ENCODE measurements at regions not wholly inside any gene's neighbourhood (a gene's known extent, or its start where the extent isn't known, plus 50 kb on each side); places are given as distances from the start of the nearest gene placed in this dataset.

DNA sequence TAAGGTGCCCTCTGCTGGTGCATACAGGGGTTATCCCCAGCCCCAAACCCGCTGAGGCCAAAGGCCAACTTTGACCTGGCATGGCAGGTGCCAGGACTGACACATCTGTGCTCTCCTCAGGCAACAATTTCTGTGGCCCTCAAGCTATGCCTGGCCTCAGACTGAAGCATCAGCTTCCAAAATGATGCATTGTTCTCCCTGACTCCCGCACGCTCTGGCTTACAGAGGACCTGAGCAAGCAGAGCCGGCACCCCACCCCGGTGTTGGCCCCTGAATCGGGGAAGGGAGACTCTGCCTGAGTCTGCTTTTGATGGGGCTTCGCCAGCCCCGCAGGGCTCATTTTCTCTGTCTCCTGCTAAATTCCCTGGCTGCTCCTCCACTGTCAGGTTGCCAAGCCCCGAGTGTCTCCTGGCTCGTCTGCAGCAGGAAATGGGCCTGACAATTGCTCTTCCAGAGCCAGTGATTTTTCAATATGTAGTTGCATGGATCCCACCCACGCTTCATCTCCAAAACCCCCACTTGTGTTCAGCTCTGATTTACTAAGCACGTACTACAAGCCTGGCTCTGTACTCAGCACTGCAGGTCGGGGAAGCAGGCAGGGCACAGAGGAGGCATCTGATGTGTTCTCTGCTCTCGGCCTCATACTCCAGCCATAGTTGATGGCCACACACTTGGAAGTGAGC lies 126.1 kb downstream of the SLC38A6 start:
- TF ChIP-seq, protein P1, sequence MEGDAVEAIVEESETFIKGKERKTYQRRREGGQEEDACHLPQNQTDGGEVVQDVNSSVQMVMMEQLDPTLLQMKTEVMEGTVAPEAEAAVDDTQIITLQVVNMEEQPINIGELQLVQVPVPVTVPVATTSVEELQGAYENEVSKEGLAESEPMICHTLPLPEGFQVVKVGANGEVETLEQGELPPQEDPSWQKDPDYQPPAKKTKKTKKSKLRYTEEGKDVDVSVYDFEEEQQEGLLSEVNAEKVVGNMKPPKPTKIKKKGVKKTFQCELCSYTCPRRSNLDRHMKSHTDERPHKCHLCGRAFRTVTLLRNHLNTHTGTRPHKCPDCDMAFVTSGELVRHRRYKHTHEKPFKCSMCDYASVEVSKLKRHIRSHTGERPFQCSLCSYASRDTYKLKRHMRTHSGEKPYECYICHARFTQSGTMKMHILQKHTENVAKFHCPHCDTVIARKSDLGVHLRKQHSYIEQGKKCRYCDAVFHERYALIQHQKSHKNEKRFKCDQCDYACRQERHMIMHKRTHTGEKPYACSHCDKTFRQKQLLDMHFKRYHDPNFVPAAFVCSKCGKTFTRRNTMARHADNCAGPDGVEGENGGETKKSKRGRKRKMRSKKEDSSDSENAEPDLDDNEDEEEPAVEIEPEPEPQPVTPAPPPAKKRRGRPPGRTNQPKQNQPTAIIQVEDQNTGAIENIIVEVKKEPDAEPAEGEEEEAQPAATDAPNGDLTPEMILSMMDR (IDR thresholded peaks at IDR 0.05; ENCODE audit: low read depth, low read length) = no peak
- H3K4me3 ChIP-seq (ENCODE audit: low read depth, low read length) = no peak overlapping the region

DNA sequence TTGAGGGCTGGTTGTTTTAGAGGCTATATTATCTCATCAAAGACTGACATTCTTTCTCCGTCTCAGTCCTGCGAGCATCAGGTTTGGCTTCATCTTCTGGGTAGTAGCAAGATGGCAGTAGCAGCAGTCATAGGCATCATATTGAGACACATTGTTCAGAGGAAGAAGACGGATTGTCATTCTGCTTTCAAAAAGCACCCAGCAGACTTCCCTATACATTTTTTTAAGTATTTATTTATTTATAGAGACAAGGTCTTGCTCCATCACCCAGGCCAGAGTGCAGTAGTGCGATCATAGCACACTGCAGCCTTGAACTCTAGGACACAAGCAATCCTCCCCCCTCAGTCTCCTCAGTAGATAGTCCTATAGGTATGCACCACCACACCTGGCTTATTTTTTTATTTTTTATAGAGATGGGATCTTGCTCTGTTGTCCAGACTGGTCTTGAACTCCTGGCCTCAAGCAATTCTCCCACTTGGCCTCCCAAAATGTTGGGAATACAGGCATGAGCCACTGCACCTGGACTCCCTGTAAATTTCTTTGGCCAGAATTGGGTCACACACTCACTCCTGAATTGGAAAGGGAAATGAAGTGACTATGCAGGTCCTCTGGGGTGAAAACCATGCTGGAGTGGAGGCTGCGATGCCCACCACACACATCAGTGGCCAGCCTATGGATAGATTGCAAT lies 125.4 kb downstream of the SLC38A6 start:
- TF ChIP-seq, protein P1 (IDR thresholded peaks at IDR 0.05; ENCODE audit: low read depth, low read length) = no peak
- no peak overlapping the region for H3K4me3 ChIP-seq (ENCODE audit: low read depth, low read length)

DNA sequence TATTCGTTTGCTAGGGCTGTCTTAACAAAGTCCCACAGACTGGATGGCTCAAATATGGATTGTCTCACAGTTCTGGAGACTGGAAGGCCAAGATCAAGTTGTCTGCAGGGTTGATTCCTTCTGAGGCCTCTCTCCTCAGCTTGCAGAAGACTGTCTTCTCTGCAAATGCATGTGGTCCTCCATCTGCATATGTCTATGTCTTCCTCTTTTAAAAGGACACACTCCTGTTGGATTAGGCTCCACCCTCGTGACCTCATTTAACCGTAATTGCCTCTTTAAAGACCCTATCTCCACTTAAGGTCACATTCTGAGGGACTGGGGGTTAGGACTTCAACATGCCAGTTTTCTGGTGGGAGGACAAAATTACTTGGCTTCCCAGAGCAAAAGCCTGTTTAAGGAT lies 123.3 kb downstream of the SLC38A6 start:
- TF ChIP-seq, protein P1 (IDR thresholded peaks at IDR 0.05; ENCODE audit: low read depth, low read length) = no peak
- no peak overlapping the region for H3K4me3 ChIP-seq (ENCODE audit: low read depth, low read length)

DNA sequence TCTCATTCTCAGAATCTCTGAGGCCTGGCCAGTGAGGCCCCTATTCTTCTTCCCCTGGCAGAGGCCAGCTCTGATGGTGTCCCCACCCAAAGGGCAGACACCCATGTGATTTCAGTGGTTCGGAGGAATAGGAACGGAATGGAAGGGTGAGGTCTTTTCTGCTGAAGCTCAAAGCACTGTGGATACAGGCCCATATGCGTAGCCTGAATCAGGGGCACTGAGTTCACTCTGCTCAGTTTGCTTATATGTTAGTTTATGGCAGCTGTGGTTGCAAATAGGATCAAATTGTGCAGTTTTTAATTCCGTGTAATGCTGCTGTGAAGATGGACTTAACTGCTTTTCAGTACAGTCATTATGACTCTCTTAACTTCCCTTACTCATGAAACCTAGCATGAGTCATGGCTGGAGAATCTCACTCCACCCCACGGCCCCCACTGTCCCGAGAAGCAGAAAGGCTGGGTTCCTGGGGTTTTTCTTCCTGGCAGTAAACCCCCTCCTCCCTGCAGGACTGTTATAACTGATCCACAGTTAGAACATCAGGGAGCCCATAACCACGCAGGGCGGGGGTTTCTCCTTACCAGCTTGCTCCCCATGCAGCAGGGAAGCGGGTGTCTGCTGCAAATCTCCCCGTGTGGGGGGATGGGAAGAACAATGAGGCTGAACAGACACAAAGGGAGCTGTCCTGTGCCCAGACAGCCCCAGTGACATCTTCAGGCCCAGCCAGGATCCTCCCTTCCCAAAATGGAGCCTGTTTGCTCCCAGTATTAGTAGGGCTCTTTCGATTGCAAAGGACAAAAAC lies 122.7 kb downstream of the SLC38A6 start:
- TF ChIP-seq, protein P1 (IDR thresholded peaks at IDR 0.05; ENCODE audit: low read depth, low read length) = no peak
- H3K4me3 ChIP-seq (ENCODE audit: low read depth, low read length) = no peak overlapping the region

DNA sequence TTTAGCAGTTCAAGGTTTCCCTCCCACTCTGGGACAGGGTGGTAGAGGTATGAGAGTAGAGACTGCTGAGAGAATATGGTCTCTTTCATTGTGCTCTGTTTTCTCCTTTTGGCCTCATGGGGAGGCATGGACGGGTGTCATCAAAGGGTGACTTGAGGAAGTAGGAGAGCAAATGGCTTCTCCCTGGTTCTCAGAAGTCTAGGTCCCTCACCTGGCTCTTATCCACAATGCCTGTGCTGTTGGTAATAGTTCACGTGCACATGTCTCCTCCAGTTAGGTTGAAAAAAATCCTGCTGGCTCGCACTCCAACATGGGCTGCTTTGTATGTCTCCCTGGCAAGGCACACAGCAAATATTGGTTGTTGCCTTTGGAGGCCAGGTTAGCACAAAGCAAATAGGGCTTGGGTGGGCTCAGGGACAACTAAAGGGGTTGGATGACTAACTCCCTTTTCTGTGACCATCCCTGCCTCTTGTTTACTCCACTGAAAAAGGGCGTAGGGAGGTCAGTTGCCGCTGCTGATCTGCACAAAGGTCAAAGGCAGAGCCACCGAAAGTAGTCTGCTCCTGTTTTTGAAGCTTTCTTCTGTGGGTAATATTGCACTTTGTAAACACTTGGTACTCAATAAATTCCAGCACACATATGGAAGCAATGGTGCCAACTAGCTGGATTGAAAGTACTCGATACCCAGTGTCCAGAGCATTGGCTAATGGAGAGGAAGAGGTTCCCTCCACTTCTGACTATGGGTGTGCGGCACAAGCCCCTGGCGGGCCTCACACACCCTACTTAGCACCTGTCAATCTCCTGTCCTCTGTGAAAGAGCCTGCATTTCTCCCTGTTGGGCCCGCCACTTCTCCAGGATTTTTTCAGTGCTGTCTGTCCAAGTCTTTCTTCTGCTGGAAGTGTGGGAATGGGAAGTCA lies 121.8 kb downstream of the SLC38A6 start:
- H3K4me3 ChIP-seq (ENCODE audit: low read depth, low read length) = no peak overlapping the region
- TF ChIP-seq, protein P1 (IDR thresholded peaks at IDR 0.05; ENCODE audit: low read depth, low read length) = no peak
